ENCODE measurements at regions not wholly inside any gene's neighbourhood (a gene's known extent, or its start where the extent isn't known, plus 50 kb on each side); places are given as distances from the start of the nearest gene placed in this dataset.
"Not testable (repeated sequence)": the region's sequence is repeated elsewhere in the genome, so short reads cannot be mapped to it uniquely, and the experiment has no call there.

DNA sequence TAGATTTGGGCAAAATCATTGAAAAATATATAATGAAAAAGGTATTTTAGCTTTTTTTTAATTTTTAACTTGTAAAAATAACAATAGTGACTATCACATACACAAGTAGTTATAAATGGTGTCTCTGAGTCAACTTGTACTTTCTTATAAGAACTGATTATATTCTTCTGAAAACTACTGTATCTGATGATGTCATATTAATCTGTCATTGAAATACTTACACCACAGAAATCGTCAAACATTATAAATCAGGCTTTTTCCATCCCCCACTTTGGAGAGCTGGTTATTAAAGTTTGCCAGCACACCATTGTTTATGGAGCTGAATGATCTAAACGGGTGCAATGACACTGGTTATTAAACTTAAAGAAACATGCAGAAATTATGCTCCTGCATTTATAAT lies 1259.6 kb upstream of the CNTN5 start:
- WGBS, 2 donors: 26 to 42% methylated on average over 2 of the region's 2 CpGs
- Histone ChIP-seq H3K36me3 (no peaks in the 10 kb centered on the region), H3K4me1 (no peaks in the 10 kb centered on the region), H3K27me3 (no peaks in the 10 kb centered on the region), H3K27ac (no peak overlapping the region), H3K9me3 (no peaks in the 10 kb centered on the region), H3K4me3 (no peak overlapping the region)
- TF ChIP-seq POLR2A (IDR thresholded peaks at IDR 0.05): no peak
- TF ChIP-seq, protein P1, sequence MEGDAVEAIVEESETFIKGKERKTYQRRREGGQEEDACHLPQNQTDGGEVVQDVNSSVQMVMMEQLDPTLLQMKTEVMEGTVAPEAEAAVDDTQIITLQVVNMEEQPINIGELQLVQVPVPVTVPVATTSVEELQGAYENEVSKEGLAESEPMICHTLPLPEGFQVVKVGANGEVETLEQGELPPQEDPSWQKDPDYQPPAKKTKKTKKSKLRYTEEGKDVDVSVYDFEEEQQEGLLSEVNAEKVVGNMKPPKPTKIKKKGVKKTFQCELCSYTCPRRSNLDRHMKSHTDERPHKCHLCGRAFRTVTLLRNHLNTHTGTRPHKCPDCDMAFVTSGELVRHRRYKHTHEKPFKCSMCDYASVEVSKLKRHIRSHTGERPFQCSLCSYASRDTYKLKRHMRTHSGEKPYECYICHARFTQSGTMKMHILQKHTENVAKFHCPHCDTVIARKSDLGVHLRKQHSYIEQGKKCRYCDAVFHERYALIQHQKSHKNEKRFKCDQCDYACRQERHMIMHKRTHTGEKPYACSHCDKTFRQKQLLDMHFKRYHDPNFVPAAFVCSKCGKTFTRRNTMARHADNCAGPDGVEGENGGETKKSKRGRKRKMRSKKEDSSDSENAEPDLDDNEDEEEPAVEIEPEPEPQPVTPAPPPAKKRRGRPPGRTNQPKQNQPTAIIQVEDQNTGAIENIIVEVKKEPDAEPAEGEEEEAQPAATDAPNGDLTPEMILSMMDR (IDR thresholded peaks at IDR 0.05): no peak
- no peak for DNase-seq
- intact Hi-C loops (cut with DNase I): no loop called here

DNA sequence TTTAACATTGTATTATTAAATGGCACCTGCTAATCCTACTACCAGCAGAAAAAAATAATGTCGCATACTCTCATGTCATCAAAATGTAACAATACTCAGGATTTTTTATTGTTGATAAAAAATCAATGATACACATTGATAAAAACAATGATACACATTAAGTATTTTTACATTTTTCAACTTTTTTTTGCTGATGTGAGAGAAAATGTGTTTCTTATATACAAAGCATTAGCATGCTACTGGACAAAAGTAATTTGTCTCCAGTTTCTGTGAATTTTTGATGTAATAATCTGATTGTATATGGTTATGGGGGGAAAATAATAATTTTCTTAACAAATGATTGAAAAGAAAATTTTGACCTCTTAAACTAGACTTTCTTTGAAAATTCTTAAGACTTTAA lies 1256.6 kb upstream of the CNTN5 start:
- Histone ChIP-seq H3K36me3 (no peaks in the 10 kb centered on the region), H3K27ac (no peak overlapping the region), H3K27me3 (no peaks in the 10 kb centered on the region), H3K4me1 (no peaks in the 10 kb centered on the region), H3K4me3 (no peak overlapping the region), H3K9me3 (no peaks in the 10 kb centered on the region)
- intact Hi-C loops (cut with DNase I): no loop called here
- no peak for DNase-seq
- 78 to 97% methylated on average over 1 of the region's 1 CpG for WGBS, 2 donors
- TF ChIP-seq, protein P1 (IDR thresholded peaks at IDR 0.05): no peak
- TF ChIP-seq POLR2A (IDR thresholded peaks at IDR 0.05): no peak

DNA sequence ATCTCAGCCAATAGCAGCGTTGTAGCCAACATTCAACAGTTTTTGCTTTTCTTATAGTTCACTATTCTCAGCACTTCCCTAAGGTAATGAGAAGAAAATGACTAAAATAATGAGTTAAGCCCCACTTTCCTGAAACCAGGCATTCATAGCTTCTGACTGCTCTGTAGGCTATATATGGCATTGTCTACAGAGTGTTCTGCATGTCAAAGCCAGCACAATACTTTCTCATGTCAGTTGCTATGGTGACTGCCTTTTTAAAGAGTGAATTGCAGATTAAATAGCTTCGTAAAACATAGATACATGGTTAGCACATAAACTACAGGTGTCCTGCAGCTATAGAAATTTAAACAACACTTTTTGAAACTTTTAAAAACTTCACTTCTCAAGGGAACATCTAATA lies 1256.1 kb upstream of the CNTN5 start:
- 38 to 41% methylated on average over 2 of the region's 2 CpGs for WGBS, 2 donors
- no peaks in the 10 kb centered on the region for H3K4me1 ChIP-seq
- TF ChIP-seq POLR2A (IDR thresholded peaks at IDR 0.05): no peak
- TF ChIP-seq, protein P1 (IDR thresholded peaks at IDR 0.05): no peak
- H3K4me3 ChIP-seq: no peak overlapping the region
- intact Hi-C loops (cut with DNase I): no loop called here
- no peak for DNase-seq
- no peaks in the 10 kb centered on the region for H3K27me3 ChIP-seq
- no peaks in the 10 kb centered on the region for H3K36me3 ChIP-seq
- H3K27ac ChIP-seq: no peak overlapping the region
- H3K9me3 ChIP-seq: no peaks in the 10 kb centered on the region

DNA sequence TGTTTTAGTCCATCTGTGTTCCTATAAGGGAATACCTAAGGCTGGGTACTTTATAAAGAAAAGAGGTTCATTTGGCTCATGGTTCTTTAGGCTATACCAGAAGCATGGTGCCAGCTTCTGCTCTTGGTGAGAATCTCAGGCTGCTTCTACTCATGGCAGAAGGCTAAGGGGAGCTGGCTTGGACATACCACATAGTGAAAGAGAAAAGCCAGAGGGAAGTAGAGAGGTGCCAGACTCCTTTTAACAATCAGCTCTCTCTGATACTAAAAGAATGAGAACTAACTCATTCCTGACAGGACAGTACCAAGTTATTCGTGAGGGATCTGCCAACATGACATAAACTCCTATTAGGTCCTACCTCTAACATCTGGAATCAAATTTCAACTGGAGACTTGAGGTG lies 1250.2 kb upstream of the CNTN5 start:
- WGBS, 2 donors: 62 to 69% methylated on average over 1 of the region's 1 CpG
- TF ChIP-seq, protein P1 (IDR thresholded peaks at IDR 0.05): no peak
- TF ChIP-seq POLR2A (IDR thresholded peaks at IDR 0.05): no peak
- Histone ChIP-seq H3K4me3 (no peak overlapping the region), H3K36me3 (no peaks in the 10 kb centered on the region), H3K4me1 (no peaks in the 10 kb centered on the region), H3K27me3 (no peaks in the 10 kb centered on the region), H3K9me3 (no peaks in the 10 kb centered on the region), H3K27ac (no peak overlapping the region)
- intact Hi-C loops (cut with DNase I): no loop called here
- no peak for DNase-seq

DNA sequence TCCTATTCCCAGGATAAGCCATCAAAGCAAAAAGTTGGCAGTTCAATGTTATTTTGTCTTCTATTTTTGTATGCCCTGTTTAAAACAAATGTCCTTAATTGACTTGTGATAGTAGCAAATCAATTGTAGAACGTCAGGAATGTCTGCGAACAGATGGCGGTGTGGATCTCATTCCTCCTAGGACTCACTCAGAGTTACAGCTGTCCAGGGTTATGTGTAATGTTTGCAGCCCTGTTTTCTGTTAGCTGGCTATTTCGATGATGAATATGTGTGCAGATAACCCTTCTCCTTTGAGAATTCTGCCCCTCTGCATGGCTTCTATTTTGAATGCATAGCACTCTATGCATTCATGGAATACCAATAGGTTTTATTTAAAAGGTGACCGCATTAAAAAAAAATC lies 1248.0 kb upstream of the CNTN5 start:
- no peak overlapping the region for H3K4me3 ChIP-seq
- intact Hi-C loops (cut with DNase I): no loop called here
- H3K9me3 ChIP-seq: no peaks in the 10 kb centered on the region
- 41 to 47% methylated on average over 5 of the region's 5 CpGs for WGBS, 2 donors
- no peaks in the 10 kb centered on the region for H3K36me3 ChIP-seq
- no peak for DNase-seq
- no peak overlapping the region for H3K27ac ChIP-seq
- H3K27me3 ChIP-seq: no peaks in the 10 kb centered on the region
- no peak for TF ChIP-seq POLR2A (IDR thresholded peaks at IDR 0.05)
- TF ChIP-seq, protein P1 (IDR thresholded peaks at IDR 0.05): no peak
- H3K4me1 ChIP-seq: no peaks in the 10 kb centered on the region

DNA sequence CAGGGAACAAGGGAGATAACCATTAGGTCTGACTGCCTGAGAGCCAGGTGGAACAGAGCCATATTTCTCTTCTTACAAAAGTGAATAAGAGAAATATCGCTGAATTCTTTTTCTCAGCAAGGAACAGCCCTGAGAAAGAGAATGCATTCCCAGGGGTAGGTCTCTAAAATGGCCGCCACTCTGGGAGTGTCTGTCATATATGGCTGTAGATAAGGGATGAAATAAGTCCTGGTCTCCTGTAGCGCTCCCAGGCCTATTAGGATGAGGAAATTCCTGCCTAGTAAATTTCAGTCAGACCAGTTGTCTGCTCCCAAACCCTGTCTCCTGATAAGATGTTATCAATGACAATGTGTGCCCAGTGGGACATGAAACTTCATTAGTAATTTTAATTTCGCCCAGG lies 1236.4 kb upstream of the CNTN5 start:
- H3K4me3 ChIP-seq; H3K36me3 ChIP-seq; H3K4me1 ChIP-seq; DNase-seq; intact Hi-C loops (cut with DNase I); H3K27me3 ChIP-seq; H3K27ac ChIP-seq: not testable (repeated sequence)
- H3K9me3 ChIP-seq: peaks cover 0 to 10% (median 0%) of the 10 kb centered on the region in 3 donors
- 80 to 87% methylated on average over 4 of the region's 4 CpGs for WGBS, 2 donors

Data from esophagus squamous epithelium (tissue), 5 donors.